ENCODE measurements at regions not wholly inside any gene's neighbourhood (a gene's known extent, or its start where the extent isn't known, plus 50 kb on each side); places are given as distances from the start of the nearest gene placed in this dataset.
A peak's percentile ranks its signal among the peaks of the same experiment; 100 is the strongest.

- DNase-seq (ENCODE audit: low spot score), result peak; percentile 48
Measured at GRCh38 chr2:18132697-18133096, 254.2 kb downstream of the KCNS3 start.

GRCh38 chr2:18131761-18132160, 253.3 kb downstream of the KCNS3 start:
- no peak for DNase-seq (ENCODE audit: low spot score)

- DNase-seq (ENCODE audit: low spot score), result no peak
Measured at GRCh38 chr2:18129348-18129747, 250.9 kb downstream of the KCNS3 start.

- no peak for DNase-seq (ENCODE audit: low spot score)
Measured at GRCh38 chr2:18125303-18125702, 246.8 kb downstream of the KCNS3 start.

- DNase-seq (ENCODE audit: low spot score), result no peak
Measured at GRCh38 chr2:18124116-18124835, 245.8 kb downstream of the KCNS3 start.

- no peak for DNase-seq (ENCODE audit: low spot score)
Measured at GRCh38 chr2:18123577-18123976, 245.1 kb downstream of the KCNS3 start.

GRCh38 chr2:18123211-18123570, 244.7 kb downstream of the KCNS3 start:
- DNase-seq (ENCODE audit: low spot score), result no peak

- no peak for DNase-seq (ENCODE audit: low spot score)
Measured at GRCh38 chr2:18122544-18123210, 244.2 kb downstream of the KCNS3 start.

- DNase-seq (ENCODE audit: low spot score), result no peak
Measured at GRCh38 chr2:18119883-18120282, 241.4 kb downstream of the KCNS3 start.

- no peak for DNase-seq (ENCODE audit: low spot score)
Measured at GRCh38 chr2:18118703-18119102, 240.2 kb downstream of the KCNS3 start.

- peak; percentile 51 for DNase-seq (ENCODE audit: low spot score)
Measured at GRCh38 chr2:18117592-18117991, 239.1 kb downstream of the KCNS3 start.

- DNase-seq (ENCODE audit: low spot score), result no peak
Measured at GRCh38 chr2:18110222-18110621, 231.8 kb downstream of the KCNS3 start.

GRCh38 chr2:18106841-18107240, 228.4 kb downstream of the KCNS3 start:
- DNase-seq (ENCODE audit: low spot score), result no peak

- no peak for DNase-seq (ENCODE audit: low spot score)
Measured at GRCh38 chr2:18105929-18106328, 227.5 kb downstream of the KCNS3 start.

- no peak for DNase-seq (ENCODE audit: low spot score)
Measured at GRCh38 chr2:18104595-18105224, 226.2 kb downstream of the KCNS3 start.

- no peak for DNase-seq (ENCODE audit: low spot score)
Measured at GRCh38 chr2:18096836-18097405, 218.5 kb downstream of the KCNS3 start.

- DNase-seq (ENCODE audit: low spot score), result no peak
Measured at GRCh38 chr2:18094277-18094676, 215.8 kb downstream of the KCNS3 start.

GRCh38 chr2:18093196-18093595, 214.7 kb downstream of the KCNS3 start:
- DNase-seq (ENCODE audit: low spot score), result no peak

- no peak for DNase-seq (ENCODE audit: low spot score)
Measured at GRCh38 chr2:18092760-18093159, 214.3 kb downstream of the KCNS3 start.

GRCh38 chr2:18085593-18085992, 207.1 kb downstream of the KCNS3 start:
- no peak for DNase-seq (ENCODE audit: low spot score)

- DNase-seq (ENCODE audit: low spot score), result no peak
Measured at GRCh38 chr2:18084376-18084775, 205.9 kb downstream of the KCNS3 start.

GRCh38 chr2:18083806-18084205, 205.3 kb downstream of the KCNS3 start:
- DNase-seq (ENCODE audit: low spot score), result no peak

GRCh38 chr2:18078216-18078615, 199.7 kb downstream of the KCNS3 start:
- DNase-seq (ENCODE audit: low spot score), result no peak

All from SW480 (cell line).